ENCODE measurements at regions not wholly inside any gene's neighbourhood (a gene's known extent, or its start where the extent isn't known, plus 50 kb on each side); places are given as distances from the start of the nearest gene placed in this dataset.
A peak's percentile ranks its signal among the peaks of the same experiment; 100 is the strongest.

- TF ChIP-seq POLR2A (IDR thresholded peaks at IDR 0.05; ENCODE audit: low read depth, low read length), result no peak
- FAIRE-seq, result peak; percentile 57
- peak; percentile 7 for DNase-seq (ENCODE audit: insufficient read length, low spot score)
Observed at GRCh38 chr3:151580591-151580990, 119.7 kb upstream of the IGSF10 start.

DNA sequence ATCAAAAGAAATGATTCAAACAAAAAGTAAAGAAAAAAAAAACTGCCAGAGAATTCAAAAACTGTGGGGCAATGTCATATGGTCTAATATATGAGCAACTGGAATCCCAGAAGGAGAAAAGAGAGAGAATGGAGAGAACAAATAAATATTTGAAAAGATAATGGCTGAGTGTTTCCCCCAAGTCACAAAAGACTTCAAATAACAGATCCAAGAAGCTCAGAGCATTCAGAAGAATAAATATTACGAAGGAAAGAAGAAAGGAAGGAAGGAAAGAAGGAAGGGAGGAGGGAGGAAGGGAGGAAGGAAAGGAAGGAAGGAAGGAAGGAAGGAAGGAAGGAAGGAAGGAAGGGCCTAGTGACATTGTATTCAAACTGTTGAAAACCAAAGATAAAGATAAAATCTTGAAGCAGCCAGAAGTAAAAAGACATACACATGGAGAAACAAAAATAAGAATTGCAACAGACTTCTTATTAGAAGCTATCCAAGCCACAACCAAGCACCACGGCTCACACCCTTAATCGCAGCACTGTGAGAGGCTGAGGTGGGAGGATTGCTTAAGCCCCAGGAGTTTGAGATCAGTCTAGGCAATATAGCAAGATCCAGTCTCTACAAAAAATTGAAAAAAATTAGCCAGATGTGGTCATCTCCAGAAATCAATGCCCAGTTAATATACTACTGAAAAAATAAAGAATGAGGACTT is 118.9 kb upstream of the IGSF10 start:
- FAIRE-seq (peak; percentile 48), DNase-seq (ENCODE audit: insufficient read length, low spot score) (no peak)
- no peak for TF ChIP-seq POLR2A (IDR thresholded peaks at IDR 0.05; ENCODE audit: low read depth, low read length)

DNA sequence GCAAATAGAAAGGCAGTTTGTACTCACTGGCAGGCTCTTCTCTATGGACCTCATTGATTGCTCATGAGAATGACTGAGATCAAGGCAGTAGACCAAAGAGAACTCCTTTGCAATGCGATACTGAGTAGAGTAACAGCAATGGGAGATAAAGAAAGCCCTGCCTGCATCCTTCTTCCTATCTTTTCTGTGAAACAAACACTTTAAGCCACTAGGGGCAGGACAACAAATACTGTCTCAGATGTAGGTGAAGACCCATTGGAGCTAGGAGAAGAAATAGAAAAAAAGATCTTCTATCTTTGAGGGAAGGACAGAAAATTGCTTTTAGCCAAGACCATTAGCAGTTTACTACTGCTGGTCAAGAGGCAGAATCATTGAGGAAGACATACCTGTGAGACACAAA is 117.6 kb upstream of the IGSF10 start:
- no peak for TF ChIP-seq POLR2A (IDR thresholded peaks at IDR 0.05; ENCODE audit: low read depth, low read length)
- no peak for FAIRE-seq
- no peak for DNase-seq (ENCODE audit: insufficient read length, low spot score)

DNA sequence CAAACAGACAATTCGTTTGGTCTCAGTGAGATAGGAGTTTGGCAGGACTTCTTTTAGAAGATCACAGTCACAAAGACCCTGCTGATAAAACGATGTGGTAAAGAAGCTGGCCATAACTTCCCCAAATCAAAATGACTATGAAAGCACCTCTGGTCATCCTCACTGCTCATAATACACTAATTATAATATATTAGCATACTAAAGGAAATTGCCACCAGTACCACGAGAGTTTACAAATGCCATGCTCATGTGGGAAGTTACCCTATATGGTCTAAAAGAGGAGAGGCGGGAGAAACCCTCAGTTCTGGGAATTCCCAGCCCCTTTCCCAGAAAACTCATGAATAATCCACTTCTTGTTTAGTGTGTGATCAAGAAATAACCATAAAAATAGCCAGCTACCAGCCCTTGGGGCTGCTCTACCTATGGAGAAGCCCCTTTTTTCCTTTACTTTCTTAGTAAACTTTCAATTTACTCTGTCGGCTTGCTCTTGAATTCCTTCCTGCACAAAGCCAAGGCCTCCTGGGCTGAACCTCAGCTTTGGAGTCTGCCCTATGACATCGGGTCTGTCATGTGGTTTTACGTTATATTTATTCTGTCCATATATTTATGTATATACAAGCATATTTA is 115.8 kb upstream of the IGSF10 start:
- no peak for FAIRE-seq
- no peak for TF ChIP-seq POLR2A (IDR thresholded peaks at IDR 0.05; ENCODE audit: low read depth, low read length)
- no peak for DNase-seq (ENCODE audit: insufficient read length, low spot score)

- FAIRE-seq (no peak), DNase-seq (ENCODE audit: insufficient read length, low spot score) (no peak)
- no peak for TF ChIP-seq POLR2A (IDR thresholded peaks at IDR 0.05; ENCODE audit: low read depth, low read length)
Observed at GRCh38 chr3:151568184-151568583, 107.3 kb upstream of the IGSF10 start.

- no peak for FAIRE-seq
- DNase-seq (ENCODE audit: insufficient read length, low spot score), result no peak
- no peak for TF ChIP-seq POLR2A (IDR thresholded peaks at IDR 0.05; ENCODE audit: low read depth, low read length)
Observed at GRCh38 chr3:151567477-151567876, 106.6 kb upstream of the IGSF10 start.

- no peak for TF ChIP-seq POLR2A (IDR thresholded peaks at IDR 0.05; ENCODE audit: low read depth, low read length)
- no peak for FAIRE-seq
- DNase-seq (ENCODE audit: insufficient read length, low spot score), result no peak
Observed at GRCh38 chr3:151564261-151564660, 103.4 kb upstream of the IGSF10 start.

GRCh38 chr3:151563305-151563704 is 102.4 kb upstream of the IGSF10 start:
- no peak for FAIRE-seq
- no peak for DNase-seq (ENCODE audit: insufficient read length, low spot score)
- TF ChIP-seq POLR2A (IDR thresholded peaks at IDR 0.05; ENCODE audit: low read depth, low read length), result no peak

DNA sequence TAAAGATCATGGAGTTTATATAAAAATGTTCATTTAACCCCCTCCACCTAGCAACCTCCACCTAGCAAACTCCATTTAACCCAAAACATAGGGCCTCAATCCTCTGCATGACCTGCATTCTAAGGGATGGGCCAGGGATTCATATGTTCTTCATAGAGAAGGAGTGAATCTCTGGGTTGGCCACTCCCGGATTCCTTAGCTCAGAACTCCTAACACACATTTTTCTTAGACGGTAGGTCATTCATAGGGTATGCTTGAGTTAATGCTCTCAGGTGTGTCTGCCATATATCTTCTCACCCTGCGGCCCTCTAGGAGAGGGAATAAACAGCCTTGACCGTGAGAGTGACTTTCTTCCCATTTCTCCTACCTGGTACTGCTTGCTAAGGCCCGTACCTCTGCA is 102.0 kb upstream of the IGSF10 start:
- DNase-seq (ENCODE audit: insufficient read length, low spot score), result no peak
- FAIRE-seq, result no peak
- no peak for TF ChIP-seq POLR2A (IDR thresholded peaks at IDR 0.05; ENCODE audit: low read depth, low read length)

GRCh38 chr3:151561878-151562277 is 101.0 kb upstream of the IGSF10 start:
- DNase-seq (ENCODE audit: insufficient read length, low spot score), result no peak
- FAIRE-seq, result no peak
- TF ChIP-seq POLR2A (IDR thresholded peaks at IDR 0.05; ENCODE audit: low read depth, low read length), result no peak

GRCh38 chr3:151560738-151561137 is 99.9 kb upstream of the IGSF10 start:
- TF ChIP-seq POLR2A (IDR thresholded peaks at IDR 0.05; ENCODE audit: low read depth, low read length), result no peak
- DNase-seq (ENCODE audit: insufficient read length, low spot score), result no peak
- FAIRE-seq, result no peak

DNA sequence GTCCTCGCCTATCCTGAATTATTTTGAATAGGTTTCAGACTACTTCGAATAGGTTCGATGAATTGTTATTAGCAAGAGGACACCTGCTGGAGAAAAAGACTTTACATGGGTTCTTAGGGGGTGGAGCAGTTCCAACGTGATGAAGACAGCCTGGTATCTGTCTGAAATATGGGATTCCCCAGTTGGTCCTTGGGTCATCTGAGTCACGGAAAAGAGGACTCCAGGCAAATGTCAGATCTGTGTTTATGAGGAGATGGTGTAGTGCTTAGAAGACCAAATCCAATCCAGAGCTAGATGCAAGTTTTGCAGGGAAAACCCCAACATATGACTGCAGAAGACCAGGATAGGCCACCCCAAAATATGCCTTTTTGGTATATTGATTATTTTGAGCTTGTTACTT is 98.9 kb upstream of the IGSF10 start:
- FAIRE-seq (no peak), DNase-seq (ENCODE audit: insufficient read length, low spot score) (no peak)
- no peak for TF ChIP-seq POLR2A (IDR thresholded peaks at IDR 0.05; ENCODE audit: low read depth, low read length)

- FAIRE-seq (no peak), DNase-seq (ENCODE audit: insufficient read length, low spot score) (no peak)
- no peak for TF ChIP-seq POLR2A (IDR thresholded peaks at IDR 0.05; ENCODE audit: low read depth, low read length)
Observed at GRCh38 chr3:151558661-151559060, 97.8 kb upstream of the IGSF10 start.

DNA sequence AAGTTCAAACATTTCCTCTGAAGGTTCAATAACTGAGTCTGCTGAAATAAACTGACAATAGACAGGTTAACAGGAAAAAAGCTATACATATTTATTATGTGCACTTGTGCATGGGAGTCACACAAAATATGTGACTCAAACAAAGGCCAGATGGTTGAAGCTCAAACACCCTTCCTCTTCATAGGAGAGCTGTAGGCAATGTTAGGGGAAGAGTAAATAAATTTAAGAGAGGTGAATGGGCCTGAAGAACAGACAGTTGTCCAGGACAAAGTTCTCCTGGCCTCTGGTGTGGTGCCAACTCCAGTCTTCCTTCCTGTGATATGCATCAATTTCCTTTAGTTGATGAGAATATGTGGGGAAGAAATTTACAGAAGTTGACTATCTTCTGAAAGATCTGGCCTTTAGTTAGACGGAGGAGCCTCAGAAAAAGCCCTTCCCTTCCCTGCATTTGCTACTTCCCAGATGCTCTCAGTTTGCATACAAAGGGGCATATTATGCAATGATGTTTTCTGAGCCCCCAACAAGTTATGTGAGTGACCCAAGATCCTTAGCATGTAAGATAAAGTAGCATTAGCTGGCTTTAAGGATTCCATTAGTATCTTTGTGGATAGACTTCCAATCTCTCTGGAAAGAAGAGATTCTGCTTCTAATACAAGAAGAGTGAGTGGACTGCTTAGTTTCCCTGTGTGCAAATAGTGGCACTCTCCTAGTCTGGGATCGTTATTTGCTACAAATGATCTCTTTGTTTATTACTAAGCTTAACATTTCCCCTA is 96.4 kb upstream of the IGSF10 start:
- TF ChIP-seq POLR2A (IDR thresholded peaks at IDR 0.05; ENCODE audit: low read depth, low read length), result no peak
- DNase-seq (ENCODE audit: insufficient read length, low spot score) (no peak), FAIRE-seq (no peak)

GRCh38 chr3:151556596-151556995 is 95.7 kb upstream of the IGSF10 start:
- FAIRE-seq (no peak), DNase-seq (ENCODE audit: insufficient read length, low spot score) (no peak)
- no peak for TF ChIP-seq POLR2A (IDR thresholded peaks at IDR 0.05; ENCODE audit: low read depth, low read length)
